ENCODE measurements at regions not wholly inside any gene's neighbourhood (a gene's known extent, or its start where the extent isn't known, plus 50 kb on each side); places are given as distances from the start of the nearest gene placed in this dataset.

- H3K27me3 ChIP-seq (ENCODE audit: control insufficient read depth in 2 of 2, insufficient read depth in 2 of 2, low read length in 2 of 2) = no peaks in the 10 kb centered on the region
- no peak overlapping the region for H3K27ac ChIP-seq (ENCODE audit: extremely low read depth, low read depth, low read length)
- no peak for FAIRE-seq
- ChIA-PET CTCF (ENCODE audit: low intra/inter-chr PET ratio) (no interaction called here), POLR2A (no interaction called here)
- H3K4me2 ChIP-seq (ENCODE audit: insufficient read depth, low read length) = no peak overlapping the region
- no peaks in the 10 kb centered on the region for H3K4me1 ChIP-seq (replicated peaks in 1 of 2; ENCODE audit: control insufficient read depth in 2 of 2, insufficient read depth in 2 of 2, low read length in 2 of 2)
- BruUV-seq (replicated peaks) = no TSS peak
- no peaks in the 10 kb centered on the region; the same call in 1 of the 2 replicates for H3K9me3 ChIP-seq (replicated peaks; ENCODE audit: control insufficient read depth, insufficient read depth, low read depth, low read length)
- H3K9me1 ChIP-seq (ENCODE audit: control insufficient read depth, insufficient read depth, low read length) = no peaks in the 10 kb centered on the region
- no peak for TF ChIP-seq ZNF224 (CRISPR knock-in tag; IDR thresholded peaks at IDR 0.05)
- TF ChIP-seq SIRT6 (IDR thresholded peaks at IDR 0.05; ENCODE audit: low read depth, low read length) = no peak
- no peaks in the 10 kb centered on the region for H3K36me3 ChIP-seq (ENCODE audit: control insufficient read depth, insufficient read depth, low read length)
- in situ Hi-C loops (cut with MboI) (no loop called here), intact Hi-C loops (cut with micrococcal nuclease) (no loop called here)
- H3K4me3 ChIP-seq = no peak overlapping the region
- H3K9ac ChIP-seq (ENCODE audit: insufficient read depth in 1 of 2, low read depth in 2 of 2, low read length in 2 of 2) = no peak overlapping the region
- no peaks in the 10 kb centered on the region for H4K20me1 ChIP-seq (replicated peaks; ENCODE audit: control insufficient read depth, insufficient read depth, low read length)
- H3K79me2 ChIP-seq (ENCODE audit: control insufficient read depth, insufficient read depth, low read length) = no peaks in the 10 kb centered on the region
- H2AFZ ChIP-seq (ENCODE audit: low read depth, low read length) = no peak overlapping the region
- DNase-seq (ENCODE audit: extremely low read depth in 1 of 4, low spot score in 3 of 4) = no peak
- no peak for ATAC-seq
- WGBS (ENCODE audit: insufficient coverage, low coverage, missing lambda C conversion rate) = 4% methylated on average over 2 of the region's 2 CpGs
Measured at GRCh38 chr3:165464736-165465135, 268.6 kb upstream of the SLITRK3 start.

GRCh38 chr3:165463531-165463930, 267.3 kb upstream of the SLITRK3 start:
- Histone ChIP-seq H2AFZ (ENCODE audit: low read depth, low read length) (no peak overlapping the region), H3K9me1 (ENCODE audit: control insufficient read depth, insufficient read depth, low read length) (no peaks in the 10 kb centered on the region), H3K27me3 (ENCODE audit: control insufficient read depth in 2 of 2, insufficient read depth in 2 of 2, low read length in 2 of 2) (no peaks in the 10 kb centered on the region), H3K36me3 (ENCODE audit: control insufficient read depth, insufficient read depth, low read length) (no peaks in the 10 kb centered on the region), H3K27ac (ENCODE audit: extremely low read depth, low read depth, low read length) (no peak overlapping the region), H3K9ac (ENCODE audit: insufficient read depth in 1 of 2, low read depth in 2 of 2, low read length in 2 of 2) (no peak overlapping the region), H3K9me3 (replicated peaks; ENCODE audit: control insufficient read depth, insufficient read depth, low read depth, low read length) (no peaks in the 10 kb centered on the region; the same call in 1 of the 2 replicates), H3K79me2 (ENCODE audit: control insufficient read depth, insufficient read depth, low read length) (no peaks in the 10 kb centered on the region), H3K4me3 (no peak overlapping the region), H4K20me1 (replicated peaks; ENCODE audit: control insufficient read depth, insufficient read depth, low read length) (no peaks in the 10 kb centered on the region), H3K4me2 (ENCODE audit: insufficient read depth, low read length) (no peak overlapping the region), H3K4me1 (replicated peaks in 1 of 2; ENCODE audit: control insufficient read depth in 2 of 2, insufficient read depth in 2 of 2, low read length in 2 of 2) (no peaks in the 10 kb centered on the region)
- FAIRE-seq (no peak), DNase-seq (ENCODE audit: extremely low read depth in 1 of 4, low spot score in 3 of 4) (no peak), ATAC-seq (no peak)
- 0% methylated on average over 1 of the region's 1 CpG for WGBS (ENCODE audit: insufficient coverage, low coverage, missing lambda C conversion rate)
- BruUV-seq (replicated peaks) = no TSS peak
- intact Hi-C loops (cut with micrococcal nuclease) = no loop called here
- in situ Hi-C loops (cut with MboI) = no loop called here
- CTCF ChIA-PET (ENCODE audit: low intra/inter-chr PET ratio) = no interaction called here
- POLR2A ChIA-PET = no interaction called here
- TF ChIP-seq RERE (CRISPR knock-in tag; IDR thresholded peaks at IDR 0.05; ENCODE audit: borderline replicate concordance) (no peak), RAD21 (CRISPR knock-in tag; conservative IDR thresholded peaks at IDR 0.05 in 1 of 2, IDR thresholded peaks at IDR 0.05 in 1 of 2) (no peak), ARHGAP35 (IDR thresholded peaks at IDR 0.05; ENCODE audit: partially characterized antibody) (no peak), ATF6 (CRISPR knock-in tag; IDR thresholded peaks at IDR 0.05) (no peak), ZBTB8A (IDR thresholded peaks at IDR 0.05; ENCODE audit: partially characterized antibody) (no peak), HNRNPL (IDR thresholded peaks at IDR 0.05; ENCODE audit: low read depth, low read length) (no peak), PURB (CRISPR knock-in tag; IDR thresholded peaks at IDR 0.05; ENCODE audit: low read depth) (no peak), SMARCA4 (IDR thresholded peaks at IDR 0.05) (no peak)
